Kidney epithelial cell (primary cell): ENCODE measurements at regions not wholly inside any gene's neighbourhood (a gene's known extent, or its start where the extent isn't known, plus 50 kb on each side); places are given as distances from the start of the nearest gene placed in this dataset.

ENCODE experiments used
- DNase-seq: peaks from one replicate; pipeline ENCODE4 v3.0.0-alpha.2; 2010; ENCODE audit warnings: low read depth
- H3K27me3 ChIP-seq: 2 replicates; pipeline ENCODE4 v1.6.0; 2011; ENCODE audit warnings: low read length; ENCODE audit not compliant: control insufficient read depth, insufficient read depth
- H3K36me3 ChIP-seq: 2 replicates; pipeline ENCODE4 v1.5.1; 2011; ENCODE audit warnings: low read length; ENCODE audit not compliant: control insufficient read depth, insufficient read depth
- H3K4me3 ChIP-seq: 2 replicates; pipeline ENCODE4 v1.5.1; 2011; ENCODE audit warnings: low read depth, mild to moderate bottlenecking, control low read depth, low read length
- CTCF ChIP-seq: IDR thresholded peaks from 2 replicates; pipeline ENCODE4 v1.5.1; 2011; ENCODE audit warnings: mild to moderate bottlenecking, moderate library complexity, low read length, control low read depth, inconsistent platforms; ENCODE audit not compliant: insufficient read depth, poor library complexity, severe bottlenecking

- no peak for TF ChIP-seq CTCF
- Histone ChIP-seq H3K36me3 (no peaks in the 10 kb centered on the region), H3K27me3 (no peaks in the 10 kb centered on the region), H3K4me3 (no peak overlapping the region)
- no peak for DNase-seq
These were observed 143.9 kb upstream of the ASB18 start for GRCh38 chr2:236408090-236408489.

GRCh38 chr2:236408786-236409185 is 144.6 kb upstream of the ASB18 start:
- no peaks in the 10 kb centered on the region for H3K27me3 ChIP-seq
- no peak for TF ChIP-seq CTCF
- no peak for DNase-seq

GRCh38 chr2:236415684-236416444 is 151.7 kb upstream of the ASB18 start:
- Histone ChIP-seq H3K4me3 (no peak overlapping the region), H3K27me3 (no peaks in the 10 kb centered on the region), H3K36me3 (no peaks in the 10 kb centered on the region)
- no peak for DNase-seq
- no peak for TF ChIP-seq CTCF

More at GRCh38 chr2:236408786-236409185, 144.6 kb upstream of the ASB18 start:
- no peaks in the 10 kb centered on the region for H3K36me3 ChIP-seq
- H3K4me3 ChIP-seq: no peak overlapping the region

- H3K4me3 ChIP-seq: no peak overlapping the region
- no peak for DNase-seq
- H3K36me3 ChIP-seq: no peaks in the 10 kb centered on the region
- no peaks in the 10 kb centered on the region for H3K27me3 ChIP-seq
- TF ChIP-seq CTCF: no peak
These were observed 152.5 kb upstream of the ACKR3 start for GRCh38 chr2:236417150-236417549.

GRCh38 chr2:236430584-236430983 is 139.0 kb upstream of the ACKR3 start:
- no peak for TF ChIP-seq CTCF
- no peaks in the 10 kb centered on the region for H3K36me3 ChIP-seq
- no peaks in the 10 kb centered on the region for H3K27me3 ChIP-seq
- no peak for DNase-seq
- H3K4me3 ChIP-seq: no peak overlapping the region

- DNase-seq: no peak
- Histone ChIP-seq H3K36me3 (no peaks in the 10 kb centered on the region), H3K27me3 (no peaks in the 10 kb centered on the region), H3K4me3 (no peak overlapping the region)
- TF ChIP-seq CTCF: no peak
These were observed 135.0 kb upstream of the ACKR3 start for GRCh38 chr2:236434593-236434992.
